ENCODE measurements at regions not wholly inside any gene's neighbourhood (a gene's known extent, or its start where the extent isn't known, plus 50 kb on each side); places are given as distances from the start of the nearest gene placed in this dataset.

DNA sequence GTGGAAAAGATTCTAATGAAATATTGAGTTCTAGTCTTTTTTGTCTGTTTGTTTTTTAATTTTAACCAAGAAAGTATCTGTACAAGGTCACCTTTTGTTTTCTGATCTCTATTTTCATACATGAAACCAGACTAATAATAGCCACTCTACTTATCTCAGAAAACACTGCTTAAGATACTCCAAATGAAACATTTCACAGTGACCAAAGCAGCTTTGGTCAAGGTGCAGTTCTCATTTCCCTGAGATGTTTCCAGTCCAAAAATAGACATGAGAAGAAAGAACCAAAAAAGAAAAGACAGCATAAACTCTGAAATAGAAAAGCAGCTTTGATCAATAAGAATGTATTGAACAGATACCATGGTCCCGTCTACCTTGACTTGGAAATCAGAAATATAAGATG lies 782.8 kb downstream of the RAB28 start:
- WGBS, 3 donors, result 77 to 85% (median 77%) methylated on average over 1 of the region's 1 CpG
- DNase-seq, result no peak
- Histone ChIP-seq H3K36me3 (ENCODE audit: control insufficient read depth in 3 of 3, insufficient read depth in 2 of 3, low read depth in 1 of 3, low read length in 3 of 3) (no peaks in the 10 kb centered on the region), H3K4me1 (ENCODE audit: control insufficient read depth in 3 of 3, insufficient read depth in 2 of 3, low read depth in 1 of 3, low read length in 2 of 3) (no peaks in the 10 kb centered on the region), H3K27me3 (ENCODE audit: control insufficient read depth in 3 of 3, insufficient read depth in 3 of 3, low read length in 3 of 3) (peaks cover 0 to 3% (median 0%) of the 10 kb centered on the region in 3 donors), H3K27ac (ENCODE audit: low read depth in 1 of 3, low read length in 2 of 3) (no peak overlapping the region), H3K9me3 (ENCODE audit: control insufficient read depth in 2 of 2, insufficient read depth in 1 of 2, low read depth in 1 of 2, low read length in 1 of 2) (no peaks in the 10 kb centered on the region), H3K4me3 (ENCODE audit: low read depth in 1 of 3, low read length in 3 of 3) (no peak overlapping the region)
- FAIRE-seq, result no peak

DNA sequence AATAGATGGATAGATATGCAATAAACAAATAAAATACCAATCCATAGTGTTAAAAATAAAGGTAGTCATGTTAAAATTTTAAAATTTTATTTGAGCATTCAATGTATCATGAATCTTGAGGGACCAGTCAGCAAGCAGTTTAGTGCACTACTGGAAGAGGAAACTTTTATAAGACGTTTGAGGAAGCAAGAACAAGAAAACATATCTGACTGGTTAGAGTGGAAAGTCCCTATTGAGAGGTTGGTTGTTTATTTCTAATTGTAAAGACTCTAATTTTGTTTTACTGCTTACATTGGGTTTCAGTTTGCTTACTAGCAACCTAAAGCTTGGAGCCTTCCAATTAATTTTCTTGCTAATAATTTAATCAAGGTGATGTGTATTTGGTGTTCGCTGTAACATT lies 786.2 kb downstream of the RAB28 start:
- Histone ChIP-seq H3K4me1 (ENCODE audit: control insufficient read depth in 3 of 3, insufficient read depth in 2 of 3, low read depth in 1 of 3, low read length in 2 of 3) (no peaks in the 10 kb centered on the region), H3K9me3 (ENCODE audit: control insufficient read depth in 2 of 2, insufficient read depth in 1 of 2, low read depth in 1 of 2, low read length in 1 of 2) (no peaks in the 10 kb centered on the region), H3K4me3 (ENCODE audit: low read depth in 1 of 3, low read length in 3 of 3) (no peak overlapping the region), H3K27me3 (ENCODE audit: control insufficient read depth in 3 of 3, insufficient read depth in 3 of 3, low read length in 3 of 3) (peaks cover 0 to 2% (median 0%) of the 10 kb centered on the region in 3 donors), H3K36me3 (ENCODE audit: control insufficient read depth in 3 of 3, insufficient read depth in 2 of 3, low read depth in 1 of 3, low read length in 3 of 3) (no peaks in the 10 kb centered on the region), H3K27ac (ENCODE audit: low read depth in 1 of 3, low read length in 2 of 3) (no peak overlapping the region)
- FAIRE-seq, result no peak
- DNase-seq, result no peak
- 57 to 65% (median 58%) methylated on average over 2 of the region's 2 CpGs for WGBS, 3 donors

DNA sequence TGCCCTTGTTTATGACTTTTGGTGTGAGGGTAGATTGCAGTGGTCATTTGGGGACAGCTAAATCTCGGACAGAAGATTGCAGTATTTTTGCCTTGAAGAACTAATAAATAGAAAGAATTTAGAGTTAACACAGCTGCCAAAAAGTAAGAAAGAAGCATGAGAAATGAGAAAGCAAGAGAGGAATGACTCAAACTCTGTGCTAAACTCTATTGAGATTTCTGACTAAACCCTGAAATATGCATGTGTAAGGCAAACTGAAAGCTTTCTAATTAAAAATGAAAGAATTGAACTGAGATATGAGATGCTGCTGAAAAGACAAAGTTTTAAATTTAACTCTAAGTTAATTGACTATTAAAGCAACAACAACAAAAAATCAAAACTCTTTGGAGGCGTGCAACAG lies 791.3 kb downstream of the RAB28 start:
- H3K27ac ChIP-seq (ENCODE audit: low read depth in 1 of 3, low read length in 2 of 3), result no peak overlapping the region
- no peaks in the 10 kb centered on the region for H3K36me3 ChIP-seq (ENCODE audit: control insufficient read depth in 3 of 3, insufficient read depth in 2 of 3, low read depth in 1 of 3, low read length in 3 of 3)
- H3K27me3 ChIP-seq (ENCODE audit: control insufficient read depth in 3 of 3, insufficient read depth in 3 of 3, low read length in 3 of 3), result no peaks in the 10 kb centered on the region
- H3K4me1 ChIP-seq (ENCODE audit: control insufficient read depth in 3 of 3, insufficient read depth in 2 of 3, low read depth in 1 of 3, low read length in 2 of 3), result no peaks in the 10 kb centered on the region
- H3K4me3 ChIP-seq (ENCODE audit: low read depth in 1 of 3, low read length in 3 of 3), result no peak overlapping the region
- peaks cover 0 to 1% of the 10 kb centered on the region in 2 donors for H3K9me3 ChIP-seq (ENCODE audit: control insufficient read depth in 2 of 2, insufficient read depth in 1 of 2, low read depth in 1 of 2, low read length in 1 of 2)
- DNase-seq (no peak), FAIRE-seq (no peak)
- 54 to 75% (median 69%) methylated on average over 2 of the region's 2 CpGs for WGBS, 3 donors

DNA sequence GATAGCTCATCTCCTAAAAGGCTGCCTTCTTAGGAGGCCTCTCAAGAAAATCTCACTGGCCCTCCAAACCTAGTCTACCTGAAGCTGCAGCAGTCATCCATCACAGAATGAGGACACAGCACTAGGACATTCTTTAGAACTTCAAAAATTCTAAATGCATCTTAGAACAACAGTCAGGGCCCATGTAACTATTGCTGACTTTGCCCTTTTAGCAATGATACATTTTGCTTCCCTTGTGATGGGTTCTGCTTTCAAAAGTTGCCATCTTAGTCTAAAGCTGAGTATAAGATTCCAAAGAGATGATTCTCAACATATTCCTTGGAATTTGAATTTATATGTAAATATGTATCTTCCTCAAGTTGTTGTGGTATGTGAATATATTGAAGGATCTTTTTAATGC lies 793.0 kb downstream of the RAB28 start:
- FAIRE-seq, result no peak
- Histone ChIP-seq H3K9me3 (ENCODE audit: control insufficient read depth in 2 of 2, insufficient read depth in 1 of 2, low read depth in 1 of 2, low read length in 1 of 2) (peaks cover 0 to 1% of the 10 kb centered on the region in 2 donors), H3K36me3 (ENCODE audit: control insufficient read depth in 3 of 3, insufficient read depth in 2 of 3, low read depth in 1 of 3, low read length in 3 of 3) (no peaks in the 10 kb centered on the region), H3K27me3 (ENCODE audit: control insufficient read depth in 3 of 3, insufficient read depth in 3 of 3, low read length in 3 of 3) (no peaks in the 10 kb centered on the region), H3K27ac (ENCODE audit: low read depth in 1 of 3, low read length in 2 of 3) (no peak overlapping the region), H3K4me1 (ENCODE audit: control insufficient read depth in 3 of 3, insufficient read depth in 2 of 3, low read depth in 1 of 3, low read length in 2 of 3) (no peaks in the 10 kb centered on the region), H3K4me3 (ENCODE audit: low read depth in 1 of 3, low read length in 3 of 3) (no peak overlapping the region)
- DNase-seq, result no peak

DNA sequence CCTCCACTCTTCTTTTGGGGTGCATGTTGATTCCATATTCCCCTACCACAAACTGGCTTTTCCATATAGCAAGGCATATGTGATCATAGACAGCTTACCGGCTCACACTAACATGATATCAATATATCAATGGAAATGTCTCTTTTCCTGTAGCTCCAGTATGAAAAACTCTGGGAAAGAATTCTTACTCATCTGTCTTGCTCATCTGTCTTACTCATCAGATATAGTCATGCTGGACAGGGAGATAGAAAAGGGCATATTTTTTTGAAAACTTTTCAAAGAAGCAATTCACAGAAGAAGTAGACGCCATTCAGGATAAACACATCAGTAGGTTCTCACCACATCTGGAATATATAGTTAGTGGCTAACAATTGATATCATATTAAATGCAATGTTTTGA lies 794.7 kb downstream of the RAB28 start:
- 91 to 95% (median 95%) methylated on average over 2 of the region's 2 CpGs for WGBS, 3 donors
- peaks cover 0 to 1% of the 10 kb centered on the region in 2 donors for H3K9me3 ChIP-seq (ENCODE audit: control insufficient read depth in 2 of 2, insufficient read depth in 1 of 2, low read depth in 1 of 2, low read length in 1 of 2)
- no peaks in the 10 kb centered on the region for H3K36me3 ChIP-seq (ENCODE audit: control insufficient read depth in 3 of 3, insufficient read depth in 2 of 3, low read depth in 1 of 3, low read length in 3 of 3)
- H3K27me3 ChIP-seq (ENCODE audit: control insufficient read depth in 3 of 3, insufficient read depth in 3 of 3, low read length in 3 of 3), result no peaks in the 10 kb centered on the region
- H3K4me3 ChIP-seq (ENCODE audit: low read depth in 1 of 3, low read length in 3 of 3), result no peak overlapping the region
- no peaks in the 10 kb centered on the region for H3K4me1 ChIP-seq (ENCODE audit: control insufficient read depth in 3 of 3, insufficient read depth in 2 of 3, low read depth in 1 of 3, low read length in 2 of 3)
- no peak overlapping the region for H3K27ac ChIP-seq (ENCODE audit: low read depth in 1 of 3, low read length in 2 of 3)
- no peak for FAIRE-seq
- no peak for DNase-seq

DNA sequence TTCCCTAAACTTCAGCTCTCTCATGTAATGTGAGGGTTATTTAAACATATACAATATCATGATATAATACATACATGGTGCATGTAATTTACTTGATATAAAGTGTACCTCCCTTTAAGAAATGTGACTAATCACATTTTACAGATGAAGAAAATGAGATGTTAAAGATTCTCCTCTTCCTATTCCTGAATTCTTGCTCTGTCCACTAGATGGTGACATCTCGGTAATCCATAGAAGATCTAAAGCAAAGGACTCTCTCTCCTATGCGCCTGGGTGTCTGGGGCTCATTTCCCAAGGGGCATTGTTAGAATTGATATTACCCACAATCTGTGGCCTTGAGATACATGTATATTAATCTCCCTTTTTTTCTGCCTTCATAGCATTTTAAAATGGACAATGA lies 804.9 kb downstream of the RAB28 start:
- H3K27me3 ChIP-seq (ENCODE audit: control insufficient read depth in 3 of 3, insufficient read depth in 3 of 3, low read length in 3 of 3), result no peaks in the 10 kb centered on the region
- H3K4me3 ChIP-seq (ENCODE audit: low read depth in 1 of 3, low read length in 3 of 3), result no peak overlapping the region
- no peaks in the 10 kb centered on the region for H3K4me1 ChIP-seq (ENCODE audit: control insufficient read depth in 3 of 3, insufficient read depth in 2 of 3, low read depth in 1 of 3, low read length in 2 of 3)
- WGBS, 3 donors, result 35 to 41% (median 39%) methylated on average over 2 of the region's 2 CpGs
- no peak overlapping the region for H3K27ac ChIP-seq (ENCODE audit: low read depth in 1 of 3, low read length in 2 of 3)
- no peak for FAIRE-seq
- no peaks in the 10 kb centered on the region for H3K9me3 ChIP-seq (ENCODE audit: control insufficient read depth in 2 of 2, insufficient read depth in 1 of 2, low read depth in 1 of 2, low read length in 1 of 2)
- no peak for DNase-seq
- no peaks in the 10 kb centered on the region for H3K36me3 ChIP-seq (ENCODE audit: control insufficient read depth in 3 of 3, insufficient read depth in 2 of 3, low read depth in 1 of 3, low read length in 3 of 3)

DNA sequence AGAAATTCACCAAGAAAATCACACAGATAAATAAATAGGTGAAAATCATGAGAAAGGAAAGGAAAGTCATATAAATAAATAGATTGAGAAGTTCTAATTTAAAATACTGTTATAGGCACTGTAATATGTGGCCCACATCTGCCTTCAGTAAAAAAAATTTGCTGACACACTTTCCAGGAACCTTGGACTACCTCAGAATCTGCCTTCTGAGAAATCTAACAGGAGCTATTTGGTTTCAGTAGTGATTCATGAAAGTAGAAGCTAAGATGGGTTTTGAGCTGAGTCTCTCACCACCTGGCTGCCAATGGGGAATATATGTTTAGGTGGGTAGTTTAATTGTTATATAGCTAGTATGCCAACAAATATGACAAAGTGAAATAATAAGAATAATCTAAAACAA lies 810.0 kb downstream of the RAB28 start:
- Histone ChIP-seq H3K4me3 (ENCODE audit: low read depth in 1 of 3, low read length in 3 of 3) (no peak overlapping the region), H3K9me3 (ENCODE audit: control insufficient read depth in 2 of 2, insufficient read depth in 1 of 2, low read depth in 1 of 2, low read length in 1 of 2) (no peaks in the 10 kb centered on the region), H3K27me3 (ENCODE audit: control insufficient read depth in 3 of 3, insufficient read depth in 3 of 3, low read length in 3 of 3) (no peaks in the 10 kb centered on the region), H3K36me3 (ENCODE audit: control insufficient read depth in 3 of 3, insufficient read depth in 2 of 3, low read depth in 1 of 3, low read length in 3 of 3) (no peaks in the 10 kb centered on the region), H3K4me1 (ENCODE audit: control insufficient read depth in 3 of 3, insufficient read depth in 2 of 3, low read depth in 1 of 3, low read length in 2 of 3) (no peaks in the 10 kb centered on the region), H3K27ac (ENCODE audit: low read depth in 1 of 3, low read length in 2 of 3) (no peak overlapping the region)
- FAIRE-seq (no peak), DNase-seq (no peak)

DNA sequence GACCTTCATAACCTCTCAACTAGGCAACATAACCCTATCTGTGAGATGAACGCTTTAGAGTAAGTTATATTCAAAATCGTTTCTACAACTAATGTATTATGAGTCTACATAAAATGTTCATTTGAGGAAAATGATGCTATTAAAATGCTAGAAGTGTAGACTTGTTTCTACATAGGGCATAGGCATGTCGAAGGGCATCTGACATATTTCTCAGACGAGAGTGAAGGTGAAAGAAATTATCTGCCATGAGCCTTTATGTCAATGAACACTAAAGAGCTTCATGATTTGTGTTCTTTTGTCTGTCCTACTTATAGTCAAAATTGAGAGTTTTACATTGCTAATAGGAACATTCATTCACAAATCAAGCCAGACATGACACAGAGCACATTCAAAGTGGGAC lies 811.8 kb downstream of the RAB28 start:
- no peak for FAIRE-seq
- H3K9me3 ChIP-seq (ENCODE audit: control insufficient read depth in 2 of 2, insufficient read depth in 1 of 2, low read depth in 1 of 2, low read length in 1 of 2), result no peaks in the 10 kb centered on the region
- H3K4me1 ChIP-seq (ENCODE audit: control insufficient read depth in 3 of 3, insufficient read depth in 2 of 3, low read depth in 1 of 3, low read length in 2 of 3), result no peaks in the 10 kb centered on the region
- no peaks in the 10 kb centered on the region for H3K36me3 ChIP-seq (ENCODE audit: control insufficient read depth in 3 of 3, insufficient read depth in 2 of 3, low read depth in 1 of 3, low read length in 3 of 3)
- H3K4me3 ChIP-seq (ENCODE audit: low read depth in 1 of 3, low read length in 3 of 3), result no peak overlapping the region
- DNase-seq, result no peak
- no peak overlapping the region for H3K27ac ChIP-seq (ENCODE audit: low read depth in 1 of 3, low read length in 2 of 3)
- no peaks in the 10 kb centered on the region for H3K27me3 ChIP-seq (ENCODE audit: control insufficient read depth in 3 of 3, insufficient read depth in 3 of 3, low read length in 3 of 3)
- WGBS, 3 donors, result 59 to 74% (median 67%) methylated on average over 4 of the region's 4 CpGs

DNA sequence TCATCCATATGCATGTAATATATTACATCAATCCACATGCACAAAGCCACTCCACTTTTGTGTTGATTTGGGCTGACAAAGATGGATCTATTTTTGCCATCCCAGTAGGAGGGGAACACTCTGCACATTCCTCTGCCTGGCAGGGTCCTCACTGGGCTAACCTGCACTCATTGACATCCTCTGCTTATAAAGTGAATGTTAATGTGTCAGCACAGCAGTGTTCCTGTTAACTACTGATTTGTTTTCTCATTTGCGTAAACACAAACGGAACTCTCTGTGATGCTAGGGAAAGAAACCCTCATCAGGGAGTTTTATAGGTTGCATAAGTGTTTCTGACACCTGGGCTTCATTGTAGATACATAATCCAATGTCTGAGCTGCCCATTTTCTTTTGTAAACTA lies 826.0 kb downstream of the RAB28 start:
- Histone ChIP-seq H3K4me1 (ENCODE audit: control insufficient read depth in 3 of 3, insufficient read depth in 2 of 3, low read depth in 1 of 3, low read length in 2 of 3) (no peaks in the 10 kb centered on the region), H3K36me3 (ENCODE audit: control insufficient read depth in 3 of 3, insufficient read depth in 2 of 3, low read depth in 1 of 3, low read length in 3 of 3) (no peaks in the 10 kb centered on the region), H3K27me3 (ENCODE audit: control insufficient read depth in 3 of 3, insufficient read depth in 3 of 3, low read length in 3 of 3) (no peaks in the 10 kb centered on the region), H3K9me3 (ENCODE audit: control insufficient read depth in 2 of 2, insufficient read depth in 1 of 2, low read depth in 1 of 2, low read length in 1 of 2) (peaks cover 0 to 6% of the 10 kb centered on the region in 2 donors), H3K4me3 (ENCODE audit: low read depth in 1 of 3, low read length in 3 of 3) (no peak overlapping the region), H3K27ac (ENCODE audit: low read depth in 1 of 3, low read length in 2 of 3) (no peak overlapping the region)
- DNase-seq (no peak), FAIRE-seq (no peak)
- WGBS, 3 donors, result 80 to 82% (median 82%) methylated on average over 2 of the region's 2 CpGs

Data from small intestine (tissue), 7 donors.